HT1080 (cell line): ENCODE measurements at regions not wholly inside any gene's neighbourhood (a gene's known extent, or its start where the extent isn't known, plus 50 kb on each side); places are given as distances from the start of the nearest gene placed in this dataset.

ENCODE experiments used
- DNase-seq: peaks from one replicate; pipeline ENCODE4 v3.0.0-alpha.2; 2015; ENCODE audit warnings: low read depth

DNA sequence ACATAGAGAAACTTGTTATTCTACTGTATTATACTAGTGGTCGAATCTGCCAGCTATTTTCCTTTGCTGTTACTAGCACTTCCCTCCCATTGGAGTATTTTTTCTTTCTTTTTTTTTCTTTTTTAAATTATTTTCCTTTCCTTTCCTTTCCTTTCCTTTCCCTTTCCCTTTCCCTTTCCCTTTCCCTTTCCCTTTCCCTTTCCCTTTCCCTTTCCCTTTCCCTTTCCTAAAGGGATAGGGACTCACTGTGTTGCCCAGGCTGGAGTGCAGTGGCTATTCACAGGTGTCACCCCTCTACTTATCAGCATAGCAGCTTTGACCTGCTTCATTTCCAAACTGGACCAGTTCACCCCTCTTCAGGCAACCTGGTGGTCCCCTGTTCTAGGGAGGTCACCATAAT is 212.6 kb upstream of the SP4 start:
- DNase-seq = no peak

DNA sequence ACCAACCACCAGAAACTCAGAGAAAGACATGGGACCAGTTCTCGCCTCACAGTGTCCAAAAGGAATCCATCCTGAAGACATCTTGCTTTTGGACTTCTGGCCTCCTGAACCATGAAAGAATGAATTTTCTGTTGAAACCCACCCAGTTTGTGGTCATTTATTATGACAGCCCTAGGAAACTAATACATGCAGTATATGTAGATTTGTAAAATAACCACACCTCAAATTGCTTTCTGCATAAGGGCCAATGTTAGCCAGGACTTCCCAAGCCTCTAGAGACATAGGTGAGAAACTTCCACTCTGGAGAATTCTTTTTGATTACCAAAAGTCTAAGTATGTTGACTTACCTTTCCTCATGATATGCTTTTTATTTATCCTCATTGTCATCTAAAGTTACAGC is 210.5 kb upstream of the SP4 start:
- DNase-seq = no peak

DNA sequence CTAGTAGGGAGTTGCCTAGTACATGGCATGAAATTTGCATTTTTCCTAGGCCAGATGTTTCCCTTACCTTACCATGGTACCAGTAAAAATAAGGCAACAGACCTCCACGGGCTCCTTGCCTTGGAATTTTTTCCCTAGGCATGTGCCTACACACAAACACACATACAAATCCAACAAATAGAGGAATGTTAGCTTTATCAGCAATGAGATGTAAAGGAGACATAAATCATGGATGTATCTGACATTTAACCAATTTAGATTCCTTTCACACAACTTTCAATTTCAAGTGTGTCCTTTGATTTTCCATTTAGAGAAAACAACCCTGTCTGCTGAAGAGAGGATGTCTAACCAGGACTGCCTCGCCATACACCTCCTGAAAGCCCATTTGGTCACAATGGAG is 209.7 kb upstream of the SP4 start:
- DNase-seq = no peak

DNA sequence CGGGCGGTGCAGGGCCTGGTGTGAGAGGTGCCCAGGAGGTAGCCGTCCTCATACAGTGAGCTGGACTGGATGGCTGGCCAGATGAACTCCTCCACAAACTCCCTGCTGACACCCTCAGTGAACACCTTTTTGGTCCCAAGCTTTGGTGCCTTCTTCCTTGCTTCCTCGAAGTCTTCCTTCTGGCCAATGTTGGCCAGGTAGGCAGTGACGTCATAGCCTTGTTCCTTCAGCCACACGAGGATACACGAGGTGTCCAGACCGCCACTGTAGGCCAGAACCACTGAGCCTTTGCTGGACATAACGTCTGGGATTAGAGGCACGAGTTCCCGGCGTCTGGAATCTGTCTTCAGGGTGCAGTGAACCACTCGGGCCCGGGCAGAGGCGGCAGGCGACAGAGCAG is 206.8 kb upstream of the SP4 start:
- DNase-seq = no peak

DNA sequence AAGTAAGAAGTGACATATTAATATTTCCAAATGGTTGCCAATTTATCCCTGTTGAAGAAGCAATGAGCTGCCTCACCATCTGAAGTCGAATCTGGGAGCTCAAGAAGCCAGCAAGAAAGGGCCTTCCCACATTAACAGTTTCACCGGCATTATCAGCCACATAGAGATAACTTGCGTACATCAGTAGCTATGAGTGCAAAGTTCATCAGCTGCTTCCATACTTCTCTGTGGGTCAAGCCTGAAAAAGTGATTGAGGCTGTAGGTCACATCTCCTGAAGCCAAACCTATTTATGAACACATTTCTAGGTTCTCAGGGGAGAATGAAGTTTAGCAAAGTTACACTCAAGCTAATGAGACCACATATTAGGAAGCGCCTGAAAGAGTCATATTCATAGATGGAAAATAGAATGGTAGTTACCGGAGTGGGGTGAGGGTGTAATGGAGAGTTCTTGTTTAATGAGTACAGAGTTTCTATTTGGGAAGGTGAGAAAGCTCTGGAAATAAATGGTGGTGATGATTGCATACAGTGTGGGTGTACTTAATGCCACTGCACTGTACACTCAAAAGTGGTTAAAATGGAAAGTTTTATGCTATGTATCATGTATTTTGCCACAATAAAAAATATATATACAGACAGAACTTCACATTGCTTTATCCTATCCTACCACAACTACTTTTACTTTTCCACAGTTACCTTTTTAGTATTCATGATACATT is 189.3 kb upstream of the SP4 start:
- no peak for DNase-seq

DNA sequence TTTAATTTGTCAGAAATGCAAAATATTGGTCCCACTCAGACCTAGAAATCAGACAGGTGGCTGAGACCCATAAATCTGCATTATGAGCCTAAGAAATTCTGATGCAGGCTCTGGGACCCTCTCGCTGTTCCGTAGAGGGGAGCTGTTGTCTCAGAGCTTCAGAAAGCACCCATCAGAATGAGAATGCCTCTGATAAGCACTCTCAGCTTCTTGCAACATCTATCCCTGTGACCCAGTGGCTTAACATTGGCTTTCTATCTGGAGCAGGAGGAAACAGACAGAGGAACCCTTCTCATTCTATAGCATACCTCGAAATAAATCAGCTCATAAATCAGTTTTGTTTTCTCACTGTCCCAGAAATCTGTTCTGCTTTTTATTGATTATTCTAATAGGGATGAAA is 184.6 kb upstream of the SP4 start:
- no peak for DNase-seq

DNA sequence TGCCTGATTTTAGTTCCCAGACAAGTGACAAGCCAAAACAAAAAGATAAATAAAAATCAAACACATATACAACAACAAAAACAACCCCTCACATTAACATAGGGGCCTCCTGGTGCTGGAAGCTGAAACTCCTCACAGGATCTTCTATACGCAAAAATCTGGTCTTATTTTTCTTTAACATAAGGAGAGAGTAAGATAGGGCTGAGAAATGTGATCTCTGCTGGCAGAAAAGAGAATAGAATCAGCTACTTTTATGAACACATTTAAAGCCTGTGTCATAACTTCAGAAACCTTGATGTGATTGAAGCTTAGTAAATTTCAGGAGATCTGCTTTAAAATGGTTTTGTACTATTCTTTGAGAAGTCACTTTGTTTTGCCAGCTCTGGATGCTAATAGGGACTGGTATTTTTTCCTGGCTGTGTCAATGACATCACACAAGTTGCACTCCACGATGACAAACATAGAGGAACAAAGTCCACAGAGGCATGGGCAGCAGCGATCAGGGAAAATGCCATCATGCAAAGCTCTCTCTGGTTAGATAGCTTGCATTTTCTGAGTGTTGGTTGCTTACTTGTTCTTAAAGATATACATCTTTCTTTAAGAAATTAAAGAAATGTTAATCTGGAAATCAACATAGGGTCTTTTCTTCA is 176.6 kb upstream of the SP4 start:
- DNase-seq = no peak

DNA sequence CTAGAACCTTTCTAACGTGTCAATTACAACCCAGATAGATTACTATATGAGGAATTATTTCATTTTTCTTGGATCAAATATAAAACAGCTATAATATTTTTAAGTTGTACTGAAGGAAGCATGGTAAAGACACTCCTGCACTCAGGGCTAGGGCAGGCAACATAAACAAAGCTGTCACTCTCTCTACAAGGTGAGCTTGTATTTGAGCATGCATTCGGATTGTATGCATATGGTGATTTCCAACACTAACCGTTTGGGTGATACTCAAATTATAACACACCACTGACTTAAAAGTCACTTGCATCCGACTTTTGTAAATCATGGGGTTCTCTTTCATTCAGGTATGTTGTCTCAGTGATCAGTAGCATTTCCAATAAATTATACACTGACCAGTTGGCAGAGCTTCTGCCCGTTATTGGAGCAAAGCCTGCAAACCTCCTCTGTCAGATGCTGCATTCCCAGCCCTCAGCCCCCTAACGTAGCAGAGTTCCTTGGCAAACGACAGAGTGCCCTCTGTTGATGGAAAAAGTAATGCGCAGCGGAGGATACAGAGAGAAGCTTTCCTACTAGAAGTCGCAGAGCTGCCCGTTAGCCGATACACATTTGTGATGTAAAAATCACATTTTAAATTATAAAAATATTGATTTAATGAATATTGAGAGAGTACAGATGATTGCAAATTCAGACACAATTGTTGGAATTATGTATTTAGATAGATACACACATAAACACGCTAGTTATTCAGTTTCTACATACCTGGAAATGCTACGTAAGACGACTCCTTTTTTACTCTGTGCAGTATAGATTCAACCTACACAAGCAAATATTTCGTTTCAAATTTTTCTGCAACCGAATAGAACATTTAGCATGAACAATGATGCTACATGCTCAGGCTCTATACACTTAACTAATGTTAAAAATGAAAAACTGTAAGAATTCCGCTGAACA is 173.9 kb upstream of the SP4 start:
- peak; percentile 37 for DNase-seq

DNA sequence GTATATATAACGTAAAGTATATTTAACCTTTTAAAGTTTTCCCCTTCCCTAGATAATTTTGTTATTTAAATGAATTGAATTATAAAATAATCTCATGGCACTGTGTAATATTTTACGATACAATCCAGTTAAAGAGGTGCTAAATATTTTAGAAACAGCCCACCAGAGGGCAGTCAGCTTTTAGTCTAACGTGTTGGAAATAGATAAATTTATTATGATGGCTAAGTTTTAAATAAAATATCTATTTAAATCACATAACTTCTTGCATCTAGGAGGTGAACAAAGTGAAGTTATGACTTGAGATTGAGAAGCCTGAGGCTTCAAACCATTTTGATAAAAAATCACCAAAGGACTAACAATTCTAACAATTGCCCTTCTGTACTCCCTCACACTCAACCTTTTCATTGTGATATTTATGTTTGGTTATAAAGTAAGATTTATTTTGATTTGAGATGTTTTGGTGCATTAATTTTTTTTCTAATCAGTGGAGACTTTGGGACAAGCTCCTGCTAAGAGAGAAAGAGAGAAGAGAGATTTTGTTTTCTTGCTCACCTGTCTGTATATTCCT is 171.5 kb upstream of the SP4 start:
- DNase-seq = no peak

DNA sequence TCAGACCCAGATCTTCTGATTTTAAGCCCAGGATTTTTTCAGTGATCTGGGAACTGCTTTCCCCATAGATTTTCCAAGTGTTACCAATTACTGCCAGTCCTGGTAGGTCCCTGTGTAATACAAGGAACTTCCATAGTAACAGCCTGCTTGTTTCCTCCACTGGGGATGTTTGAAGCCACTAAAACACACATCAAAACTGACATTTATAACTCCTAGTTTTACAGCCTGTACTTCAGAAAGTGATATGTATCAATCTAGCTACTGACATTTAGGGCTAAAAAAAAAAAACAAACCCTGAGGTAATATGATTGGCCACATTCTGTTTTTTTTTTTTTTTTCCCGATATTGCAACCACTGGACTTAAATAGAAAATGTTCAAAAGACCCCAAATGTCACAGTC is 166.9 kb upstream of the SP4 start:
- DNase-seq = no peak

DNA sequence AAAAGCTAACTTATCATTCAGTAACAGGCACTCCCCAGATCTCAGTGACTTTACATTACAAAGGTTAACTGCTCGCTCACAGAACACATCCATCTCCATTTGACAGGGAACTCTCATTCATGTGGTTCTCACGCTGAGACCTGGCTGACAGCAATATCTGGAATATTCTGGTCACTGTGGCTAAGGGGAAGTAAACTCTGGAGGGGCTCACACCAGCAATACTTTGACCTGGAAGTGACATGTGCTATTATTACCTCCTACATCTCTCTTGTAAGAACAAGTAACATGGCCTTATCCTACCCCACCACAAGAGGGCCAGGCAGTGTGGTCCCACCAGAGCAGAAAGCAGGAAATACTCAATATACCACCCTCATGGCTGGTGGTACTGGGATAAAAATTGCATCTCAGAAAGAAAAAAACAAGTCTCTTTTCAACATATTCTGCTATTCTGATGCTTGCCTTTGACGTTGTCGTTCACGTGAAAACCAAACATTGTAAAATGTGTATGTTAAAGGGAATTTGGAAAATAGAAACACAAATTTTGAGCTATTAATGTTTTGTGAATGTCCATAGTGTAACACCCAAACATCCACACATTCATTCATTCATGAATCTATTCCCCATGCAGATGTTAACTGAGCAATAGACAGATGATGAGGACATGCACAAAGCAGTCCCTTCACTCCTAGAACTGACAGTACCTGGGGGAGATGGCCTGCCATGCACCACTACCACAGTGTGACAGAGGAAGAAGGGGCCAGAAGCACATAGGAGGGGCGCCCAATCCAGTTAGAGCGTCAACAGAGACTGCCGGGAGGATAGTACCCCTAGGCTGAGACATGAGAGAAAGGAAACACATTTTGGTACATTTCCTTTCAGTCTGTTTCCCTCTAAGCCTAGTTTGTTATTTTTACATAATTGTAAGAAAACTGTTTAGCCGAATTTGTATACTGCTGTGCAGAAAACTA is 166.0 kb upstream of the SP4 start:
- DNase-seq = peak; percentile 25

DNA sequence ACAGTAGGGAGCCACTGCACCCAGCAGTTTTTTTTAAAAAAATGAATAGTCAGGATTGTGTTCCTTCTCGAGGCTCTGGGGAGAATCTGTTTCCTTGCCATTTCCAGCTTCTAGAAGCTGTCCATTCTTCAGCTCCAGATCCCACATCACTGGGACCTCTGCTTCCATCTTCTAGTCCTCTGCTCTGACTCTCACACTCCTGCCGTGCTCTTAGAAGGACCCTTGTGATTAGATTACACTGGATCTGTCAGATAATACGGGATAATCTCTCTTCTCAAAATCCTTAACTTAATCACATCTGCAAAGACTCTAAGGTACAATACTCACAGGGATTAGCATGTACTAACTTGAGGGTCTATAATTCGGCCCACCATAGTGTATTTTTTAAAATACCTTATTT is 158.9 kb upstream of the SP4 start:
- no peak for DNase-seq

DNA sequence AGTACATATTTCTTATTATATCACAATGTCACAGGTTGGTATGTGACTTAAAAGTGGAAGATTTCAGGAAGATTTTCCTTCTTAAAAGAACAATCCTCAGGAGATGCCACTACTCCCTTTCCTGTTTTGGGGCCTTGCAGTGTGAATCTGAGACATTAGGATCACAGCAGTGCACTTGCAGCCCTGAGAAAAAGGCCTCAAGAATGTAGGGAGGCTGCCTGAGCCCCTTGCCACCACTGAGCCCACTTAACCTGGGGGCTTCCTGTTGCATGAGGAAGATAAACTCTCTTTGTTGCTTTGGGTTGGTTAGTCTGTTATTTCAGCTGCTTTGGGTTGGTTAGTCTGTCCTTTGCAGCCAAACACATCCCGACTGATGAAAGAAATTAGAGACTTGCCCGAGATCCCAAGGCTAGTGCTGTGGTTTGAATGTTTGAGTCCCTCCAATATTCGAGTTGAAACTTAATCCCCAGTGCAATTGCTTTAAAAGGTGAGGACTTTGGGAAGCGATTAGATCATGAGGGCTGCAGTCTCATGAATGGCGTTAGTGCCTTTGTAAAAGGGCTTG is 151.3 kb upstream of the SP4 start:
- no peak for DNase-seq

DNA sequence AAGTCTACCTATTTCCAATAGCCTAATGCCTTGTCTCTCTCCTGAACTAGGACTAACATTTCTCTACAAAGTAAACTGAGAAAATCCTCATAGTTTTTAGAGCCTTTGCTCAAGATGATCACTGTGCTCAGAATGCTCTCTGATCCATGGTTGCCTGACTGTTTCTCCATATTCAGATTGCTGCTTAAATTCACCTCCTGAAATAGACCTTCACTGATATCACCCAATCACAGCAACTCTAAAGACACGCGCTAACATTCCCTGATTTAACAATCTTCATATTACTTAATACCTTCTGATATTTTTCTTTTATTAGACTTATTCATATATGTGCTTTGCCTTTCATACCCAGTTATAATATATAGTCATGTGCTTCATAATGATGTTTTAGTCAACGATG is 148.9 kb upstream of the SP4 start:
- DNase-seq = no peak

DNA sequence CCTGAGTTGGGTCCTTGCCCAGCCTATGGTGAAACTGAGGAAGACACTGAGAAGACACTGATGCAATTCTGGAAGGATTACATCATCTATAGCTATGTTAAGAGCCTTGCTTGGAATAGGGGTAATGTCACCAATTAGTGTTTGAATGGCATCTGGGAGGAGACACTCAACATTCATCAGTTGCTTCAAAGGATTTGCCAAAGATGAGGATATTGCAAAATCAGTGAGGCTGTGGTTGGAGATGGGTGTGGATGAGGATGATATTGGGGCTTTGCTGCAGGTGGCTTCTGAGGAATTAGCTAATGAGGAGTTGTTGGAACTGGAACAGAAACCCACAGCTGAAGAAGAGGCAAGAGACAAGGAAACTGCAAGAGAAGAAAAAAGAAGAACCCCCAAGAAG is 146.7 kb upstream of the SP4 start:
- no peak for DNase-seq

DNA sequence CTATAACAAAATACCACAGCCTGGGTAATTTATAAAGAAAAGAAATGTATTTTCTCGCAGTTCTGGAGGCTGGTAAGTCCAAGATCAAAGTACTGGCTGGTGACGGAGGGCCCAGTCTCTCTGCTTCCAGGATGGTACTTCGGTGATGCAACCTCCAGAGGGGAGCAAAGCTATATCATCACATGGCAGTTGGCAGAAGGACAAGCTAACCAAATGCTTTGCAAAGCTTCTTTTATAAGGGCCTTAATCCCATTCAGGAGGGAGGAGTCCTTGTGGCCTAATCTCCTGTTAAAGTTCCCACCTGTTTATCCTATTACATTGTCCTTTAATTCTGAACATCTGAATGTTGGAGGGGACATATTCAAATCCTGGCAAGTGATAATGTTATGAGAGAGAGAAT is 134.1 kb upstream of the SP4 start:
- DNase-seq = no peak

DNA sequence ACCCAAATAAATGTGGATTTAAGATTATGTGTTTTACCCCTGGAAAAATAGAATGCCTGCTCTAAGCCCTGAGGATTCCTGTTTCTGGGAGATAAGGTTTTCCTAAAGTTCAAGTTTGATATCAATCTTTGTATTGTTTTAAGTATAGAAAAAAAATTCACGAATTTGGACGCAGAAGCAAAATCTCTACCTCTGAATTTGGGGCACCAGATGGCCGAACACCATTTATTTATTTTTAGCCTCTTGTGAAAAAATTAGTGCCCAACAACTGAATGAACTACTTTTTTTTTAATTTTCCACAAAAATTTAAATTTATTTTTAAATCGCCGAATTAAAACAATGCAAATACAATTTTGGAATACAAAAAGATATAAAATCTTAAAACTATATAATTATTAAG is 128.1 kb upstream of the SP4 start:
- no peak for DNase-seq

DNA sequence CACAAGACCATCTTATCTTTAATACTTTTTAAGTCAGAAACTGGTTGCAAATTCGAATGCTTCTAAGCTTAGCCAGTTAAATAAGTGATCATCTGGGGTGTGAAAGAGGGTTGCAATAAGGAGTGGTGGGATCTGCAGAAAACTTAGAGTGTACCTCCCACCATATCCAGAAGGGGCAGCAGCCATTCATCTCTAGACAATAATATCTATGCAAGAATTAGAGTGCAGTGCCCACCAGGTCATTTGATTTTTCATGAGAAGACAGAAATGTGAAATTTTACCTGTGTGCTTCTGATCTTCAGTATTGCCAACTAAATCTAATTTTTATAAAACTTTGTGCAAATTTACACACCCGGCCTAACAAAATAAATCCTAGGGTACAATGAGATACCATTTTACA is 127.2 kb upstream of the SP4 start:
- DNase-seq = no peak

DNA sequence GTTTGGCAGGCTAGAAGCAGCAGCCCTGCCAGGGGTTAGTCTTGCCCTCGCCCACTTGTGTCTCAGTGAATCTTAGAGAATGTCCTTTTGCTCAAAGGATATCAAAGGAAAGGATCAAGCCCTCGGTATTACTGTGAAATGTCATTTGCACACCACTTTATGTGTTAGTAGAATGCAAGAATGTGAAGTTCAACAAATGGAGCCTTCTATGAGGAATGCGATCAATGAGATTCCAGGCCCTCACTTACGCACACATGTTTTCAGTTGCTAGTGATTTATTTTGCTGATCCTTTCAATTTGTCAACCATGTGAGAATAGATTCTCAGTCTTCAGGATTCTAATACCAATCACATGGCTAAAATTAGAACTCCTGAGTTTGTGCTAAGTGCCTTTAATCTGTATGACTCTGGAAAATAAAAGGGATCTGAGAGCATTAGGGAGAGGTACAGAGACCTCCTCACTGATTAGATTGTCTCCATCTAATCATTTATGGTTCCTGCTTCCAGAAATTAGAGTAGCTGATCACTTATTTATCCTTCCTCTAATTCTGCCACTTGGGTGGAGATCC is 123.0 kb upstream of the SP4 start:
- no peak for DNase-seq
